Gastroesophageal sphincter (tissue), 3 donors: ENCODE measurements at regions not wholly inside any gene's neighbourhood (a gene's known extent, or its start where the extent isn't known, plus 50 kb on each side); places are given as distances from the start of the nearest gene placed in this dataset.

Experiments
- EP300 ChIP-seq: sonication (generic); formaldehyde crosslinking; IDR thresholded peaks from one replicate; pipeline ENCODE4 v1.6.1; 2017; ENCODE audit warnings: antibody characterized with exemption, mild to moderate bottlenecking
- POLR2A ChIP-seq, 2 donors: fragments of 450-650 bp; IDR thresholded peaks; one replicate each; pipeline ENCODE4 v1.6.1; 2017; ENCODE audit warnings: antibody characterized with exemption in 2 of 2, mild to moderate bottlenecking in 2 of 2, moderate library complexity in 1 of 2
- TF ChIP-seq, protein P1 (sequence below), 4 experiments: fragments of 200-600 bp in 2 of 4; fragments of 450-650 bp in 2 of 4; sonication (generic) in 1 of 4; IDR thresholded peaks; one replicate each; pipeline ENCODE4 v1.5.1; 2017 to 2019; ENCODE audit warnings: antibody characterized with exemption in 4 of 4, mild to moderate bottlenecking in 2 of 4, moderate library complexity in 2 of 4

DNA sequence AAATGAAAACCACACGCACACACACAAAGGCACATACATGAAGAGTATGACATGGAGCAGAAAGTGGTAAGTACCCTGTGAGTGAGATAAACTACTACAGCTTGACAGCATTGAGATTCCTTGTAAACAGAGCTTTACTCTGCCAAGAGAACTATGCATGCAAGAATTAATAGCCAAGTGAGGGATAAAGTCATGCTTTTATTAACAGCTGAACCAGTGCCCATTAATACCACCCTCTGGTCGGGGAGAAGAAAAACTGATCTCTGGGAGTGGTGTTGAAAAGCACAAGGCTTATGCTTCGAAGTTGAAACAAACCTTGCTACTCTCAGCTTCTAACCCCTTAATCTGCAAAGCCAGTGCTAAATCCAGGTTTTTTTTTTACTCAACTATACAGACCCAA is 95.9 kb upstream of the C1QTNF7 start:
- TF ChIP-seq EP300 = no peak
- TF ChIP-seq, protein P1, sequence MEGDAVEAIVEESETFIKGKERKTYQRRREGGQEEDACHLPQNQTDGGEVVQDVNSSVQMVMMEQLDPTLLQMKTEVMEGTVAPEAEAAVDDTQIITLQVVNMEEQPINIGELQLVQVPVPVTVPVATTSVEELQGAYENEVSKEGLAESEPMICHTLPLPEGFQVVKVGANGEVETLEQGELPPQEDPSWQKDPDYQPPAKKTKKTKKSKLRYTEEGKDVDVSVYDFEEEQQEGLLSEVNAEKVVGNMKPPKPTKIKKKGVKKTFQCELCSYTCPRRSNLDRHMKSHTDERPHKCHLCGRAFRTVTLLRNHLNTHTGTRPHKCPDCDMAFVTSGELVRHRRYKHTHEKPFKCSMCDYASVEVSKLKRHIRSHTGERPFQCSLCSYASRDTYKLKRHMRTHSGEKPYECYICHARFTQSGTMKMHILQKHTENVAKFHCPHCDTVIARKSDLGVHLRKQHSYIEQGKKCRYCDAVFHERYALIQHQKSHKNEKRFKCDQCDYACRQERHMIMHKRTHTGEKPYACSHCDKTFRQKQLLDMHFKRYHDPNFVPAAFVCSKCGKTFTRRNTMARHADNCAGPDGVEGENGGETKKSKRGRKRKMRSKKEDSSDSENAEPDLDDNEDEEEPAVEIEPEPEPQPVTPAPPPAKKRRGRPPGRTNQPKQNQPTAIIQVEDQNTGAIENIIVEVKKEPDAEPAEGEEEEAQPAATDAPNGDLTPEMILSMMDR (IDR thresholded peaks at IDR 0.05) = no peak
- TF ChIP-seq POLR2A (IDR thresholded peaks at IDR 0.05) = no peak
